Loucy (cell line): ENCODE measurements at regions not wholly inside any gene's neighbourhood (a gene's known extent, or its start where the extent isn't known, plus 50 kb on each side); places are given as distances from the start of the nearest gene placed in this dataset.

ENCODE experiments used
- H2AFZ ChIP-seq: fragments of 200-600 bp; sonication (generic); 2 replicates; pipeline ENCODE4 v1.6.0; 2016; ENCODE audit warnings: antibody characterized with exemption, mild to moderate bottlenecking, low read length, moderate library complexity
- H3F3A ChIP-seq: fragments of 200-600 bp; 2 replicates; pipeline ENCODE4 v1.6.0; 2016; ENCODE audit warnings: antibody characterized with exemption, low read depth, mild to moderate bottlenecking
- H3K27me3 ChIP-seq: fragments of 200-600 bp; sonication (generic); 2 replicates; pipeline ENCODE4 v1.6.1; 2014; ENCODE audit warnings: low read length, mild to moderate bottlenecking; ENCODE audit not compliant: insufficient read depth, poor library complexity, severe bottlenecking
- H3K36me3 ChIP-seq: fragments of 200-600 bp; sonication (generic); 2 replicates; pipeline ENCODE4 v1.6.1; 2016; ENCODE audit warnings: low read length; ENCODE audit not compliant: insufficient read depth
- H3K4me1 ChIP-seq: fragments of 200-600 bp; sonication (generic); 2 replicates; pipeline ENCODE4 v1.5.1; 2014; ENCODE audit warnings: low read length, mild to moderate bottlenecking; ENCODE audit not compliant: insufficient read depth, poor library complexity, severe bottlenecking
- H3K4me2 ChIP-seq: fragments of 200-600 bp; sonication (generic); 2 replicates; pipeline ENCODE4 v1.6.0; 2014; ENCODE audit warnings: antibody characterized with exemption, low read length, low read depth, mild to moderate bottlenecking; ENCODE audit not compliant: poor library complexity, severe bottlenecking
- H3K4me3 ChIP-seq: fragments of 200-600 bp; sonication (generic); 2 replicates; pipeline ENCODE4 v1.5.1; 2014; ENCODE audit warnings: low read length, mild to moderate bottlenecking, mixed read lengths; ENCODE audit not compliant: poor library complexity, severe bottlenecking
- H3K79me2 ChIP-seq: fragments of 200-600 bp; sonication (generic); 2 replicates; pipeline ENCODE4 v1.6.1; 2014; ENCODE audit warnings: low read length; ENCODE audit not compliant: insufficient read depth
- H3K9ac ChIP-seq: fragments of 200-600 bp; sonication (generic); 2 replicates; pipeline ENCODE4 v1.6.0; 2014; ENCODE audit warnings: mild to moderate bottlenecking, low read depth, low read length, moderate library complexity; ENCODE audit not compliant: poor library complexity, severe bottlenecking
- H3K9me2 ChIP-seq: fragments of 200-600 bp; sonication (generic); replicated peaks from 2 replicates; pipeline ENCODE4 v1.6.1; 2016; ENCODE audit warnings: low read depth, low read length, mixed read lengths
- H3K9me3 ChIP-seq: fragments of 200-600 bp; sonication (generic); 2 replicates; pipeline ENCODE4 v1.6.1; 2014; ENCODE audit warnings: mild to moderate bottlenecking, antibody characterized with exemption, low read length, low read depth; ENCODE audit not compliant: insufficient read depth
- H4K20me1 ChIP-seq: fragments of 200-600 bp; sonication (generic); 2 replicates; pipeline ENCODE4 v1.6.0; 2014; ENCODE audit warnings: antibody characterized with exemption, low read length, mild to moderate bottlenecking; ENCODE audit not compliant: insufficient read depth, poor library complexity, severe bottlenecking
- CTCF ChIP-seq: fragments of 200-600 bp; sonication (generic); conservative IDR thresholded peaks from 2 replicates; pipeline ENCODE4 v1.5.1; 2014; ENCODE audit warnings: mild to moderate bottlenecking, antibody characterized with exemption, low read length
- EZH2phosphoT487 ChIP-seq: fragments of 200-600 bp; IDR thresholded peaks from 2 replicates; pipeline ENCODE4 v1.6.1; 2018; ENCODE audit warnings: antibody characterized with exemption, mild to moderate bottlenecking, moderate library complexity, borderline replicate concordance

- H3K9me2 ChIP-seq = no peaks in the 10 kb centered on the region
- no peak for TF ChIP-seq CTCF
- no peak for TF ChIP-seq EZH2phosphoT487
- no peak overlapping the region for H3K9ac ChIP-seq
- H2AFZ ChIP-seq = no peak overlapping the region
- H3K79me2 ChIP-seq = no peaks in the 10 kb centered on the region
- no peaks in the 10 kb centered on the region for H3K36me3 ChIP-seq
- no peak overlapping the region for H3K4me2 ChIP-seq
- no peaks in the 10 kb centered on the region for H3K27me3 ChIP-seq
- H3F3A ChIP-seq = no peaks in the 10 kb centered on the region
- H3K9me3 ChIP-seq = no peaks in the 10 kb centered on the region; the same call in 1 of the 2 replicates
- no peak overlapping the region for H3K4me3 ChIP-seq
- H3K4me1 ChIP-seq = no peaks in the 10 kb centered on the region
- H4K20me1 ChIP-seq = no peaks in the 10 kb centered on the region
Observed at GRCh38 chr10:53107711-53108110, 335.1 kb upstream of the MBL2 start.

GRCh38 chr10:53102424-53102823 lies 329.8 kb upstream of the MBL2 start:
- H3K9ac ChIP-seq = no peak overlapping the region
- H3K9me3 ChIP-seq = no peaks in the 10 kb centered on the region; the same call in 1 of the 2 replicates
- H3K36me3 ChIP-seq = no peaks in the 10 kb centered on the region
- H3K4me1 ChIP-seq = no peaks in the 10 kb centered on the region
- no peaks in the 10 kb centered on the region for H3K9me2 ChIP-seq
- no peaks in the 10 kb centered on the region for H3K79me2 ChIP-seq
- H3K27me3 ChIP-seq = no peaks in the 10 kb centered on the region
- no peak for TF ChIP-seq EZH2phosphoT487
- no peak for TF ChIP-seq CTCF
- no peak overlapping the region for H3K4me2 ChIP-seq
- no peak overlapping the region for H3K4me3 ChIP-seq
- no peaks in the 10 kb centered on the region for H3F3A ChIP-seq
- H2AFZ ChIP-seq = no peak overlapping the region
- H4K20me1 ChIP-seq = no peaks in the 10 kb centered on the region

GRCh38 chr10:53093878-53094277 lies 321.3 kb upstream of the MBL2 start:
- Histone ChIP-seq H3K4me3 (no peak overlapping the region), H3K9me2 (no peaks in the 10 kb centered on the region), H3K9ac (no peak overlapping the region), H3K4me1 (no peaks in the 10 kb centered on the region), H3K27me3 (no peaks in the 10 kb centered on the region), H4K20me1 (no peaks in the 10 kb centered on the region), H3F3A (no peaks in the 10 kb centered on the region), H3K9me3 (no peaks in the 10 kb centered on the region), H3K4me2 (no peak overlapping the region), H3K79me2 (no peaks in the 10 kb centered on the region), H2AFZ (no peak overlapping the region), H3K36me3 (no peaks in the 10 kb centered on the region)
- TF ChIP-seq EZH2phosphoT487 = no peak
- TF ChIP-seq CTCF = no peak
